ENCODE measurements at regions not wholly inside any gene's neighbourhood (a gene's known extent, or its start where the extent isn't known, plus 50 kb on each side); places are given as distances from the start of the nearest gene placed in this dataset.
A peak's percentile ranks its signal among the peaks of the same experiment; 100 is the strongest.

- no peak for DNase-seq (ENCODE audit: low spot score)
Observed at GRCh38 chr6:68372991-68373390, 262.1 kb upstream of the ADGRB3 start.

- no peak for DNase-seq (ENCODE audit: low spot score)
Observed at GRCh38 chr6:68368845-68369244, 266.2 kb upstream of the ADGRB3 start.

GRCh38 chr6:68364271-68364805, 270.7 kb upstream of the ADGRB3 start:
- no peak for DNase-seq (ENCODE audit: low spot score)

DNA sequence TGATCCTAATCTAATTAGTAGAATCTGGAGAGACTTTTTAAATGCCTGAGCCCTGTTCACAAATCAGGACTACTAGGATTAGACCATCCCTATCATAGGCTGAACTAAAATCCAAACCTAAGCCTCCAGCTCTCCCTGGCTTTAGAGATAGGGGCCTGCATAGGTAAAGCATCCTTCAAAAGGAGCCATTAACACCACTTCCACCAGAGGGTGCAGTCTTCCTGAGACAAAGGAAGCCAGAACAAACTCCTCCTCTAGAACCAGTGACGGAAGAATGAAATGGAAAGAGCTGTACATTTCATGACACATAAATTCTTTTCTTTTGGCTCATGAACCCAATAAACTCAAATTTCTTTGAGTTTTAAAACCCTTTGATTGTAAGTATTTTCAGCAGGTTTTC, 291.2 kb upstream of the ADGRB3 start:
- peak; percentile 0 for DNase-seq (ENCODE audit: low spot score)

DNA sequence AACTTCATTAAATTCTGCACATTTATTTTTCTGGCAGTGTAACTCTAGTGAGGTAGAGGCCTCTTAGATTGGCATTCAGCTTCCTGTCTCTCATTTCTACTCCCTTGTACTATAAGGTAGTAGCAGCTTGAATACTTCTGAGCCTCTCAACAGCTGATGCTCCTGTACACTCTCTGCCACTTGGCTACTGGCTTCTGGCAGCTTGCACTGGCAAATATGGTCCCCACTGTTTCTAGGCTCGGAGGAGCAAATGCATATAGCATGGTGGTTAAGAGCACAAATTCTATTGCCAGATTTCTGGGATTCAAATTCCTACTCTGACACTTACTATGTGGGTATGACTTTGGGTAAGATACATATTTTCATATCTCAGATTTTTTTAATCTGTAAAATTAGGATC, 292.8 kb upstream of the ADGRB3 start:
- DNase-seq (ENCODE audit: low spot score), result no peak

DNA sequence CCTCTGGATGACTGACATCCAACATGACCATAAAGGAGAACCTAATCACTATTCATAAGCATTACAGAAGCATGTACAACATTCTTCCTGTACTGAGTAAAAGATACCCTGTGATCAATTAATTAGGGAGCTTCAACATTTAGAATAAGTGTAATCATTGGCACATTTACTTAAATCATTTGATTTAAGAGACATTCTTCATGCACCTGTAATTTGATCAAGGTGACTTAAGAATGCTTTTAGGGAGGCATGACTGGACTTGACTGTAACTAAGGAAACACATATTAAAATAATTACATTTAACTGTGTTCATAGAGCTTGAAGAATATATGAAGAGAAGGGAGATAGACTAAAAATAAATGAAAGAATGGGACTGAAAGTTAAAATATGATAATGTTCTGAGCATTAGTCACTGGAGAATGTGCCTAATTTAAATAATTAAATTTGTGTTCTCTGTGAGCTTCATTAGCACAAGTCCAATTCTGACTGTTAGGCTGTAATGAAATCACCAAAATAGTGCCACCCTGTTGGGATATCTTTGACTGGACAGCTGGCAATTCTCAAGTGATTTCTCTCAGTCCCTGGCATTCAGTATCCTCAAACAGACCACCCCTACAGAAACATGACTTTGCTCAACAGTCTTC, 295.5 kb upstream of the ADGRB3 start:
- DNase-seq (ENCODE audit: low spot score), result no peak

DNA sequence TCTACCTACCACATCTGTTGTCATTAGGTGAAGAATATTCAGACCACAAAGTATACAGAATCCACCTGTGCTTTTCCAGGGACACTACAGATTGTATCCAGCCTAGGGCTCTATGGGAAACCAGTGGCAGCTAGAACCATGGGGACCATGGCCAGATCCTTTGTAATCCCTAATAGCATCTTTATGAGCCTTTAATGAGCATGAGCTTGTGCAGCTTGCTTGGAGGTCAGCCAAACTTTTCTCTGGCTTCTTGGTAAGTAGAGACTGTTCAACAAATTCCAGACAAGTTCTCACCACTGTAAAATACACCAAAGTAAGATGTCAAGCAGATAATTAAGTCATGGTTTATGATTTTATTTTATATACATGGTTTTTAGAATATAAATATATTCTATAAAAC, 301.6 kb upstream of the ADGRB3 start:
- no peak for DNase-seq (ENCODE audit: low spot score)

DNA sequence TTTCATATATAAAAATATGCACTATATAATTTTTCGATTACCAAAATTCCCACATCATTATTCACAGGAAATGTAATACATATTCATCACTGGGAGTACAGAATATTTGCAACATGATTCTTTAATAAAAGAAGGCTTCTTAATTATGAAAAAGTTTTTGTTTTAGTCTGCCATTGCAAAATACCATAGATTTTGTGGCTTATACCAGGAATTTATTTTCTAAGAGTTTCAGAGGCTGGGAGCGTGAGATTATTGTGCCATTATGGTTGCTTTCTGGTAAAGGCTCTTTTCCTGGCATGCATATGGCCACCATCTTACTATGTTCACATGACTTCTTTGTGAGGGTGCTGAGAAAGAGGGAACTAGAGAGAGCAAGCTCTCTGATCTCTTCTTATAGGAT, 306.9 kb upstream of the ADGRB3 start:
- DNase-seq (ENCODE audit: low spot score), result no peak

DNA sequence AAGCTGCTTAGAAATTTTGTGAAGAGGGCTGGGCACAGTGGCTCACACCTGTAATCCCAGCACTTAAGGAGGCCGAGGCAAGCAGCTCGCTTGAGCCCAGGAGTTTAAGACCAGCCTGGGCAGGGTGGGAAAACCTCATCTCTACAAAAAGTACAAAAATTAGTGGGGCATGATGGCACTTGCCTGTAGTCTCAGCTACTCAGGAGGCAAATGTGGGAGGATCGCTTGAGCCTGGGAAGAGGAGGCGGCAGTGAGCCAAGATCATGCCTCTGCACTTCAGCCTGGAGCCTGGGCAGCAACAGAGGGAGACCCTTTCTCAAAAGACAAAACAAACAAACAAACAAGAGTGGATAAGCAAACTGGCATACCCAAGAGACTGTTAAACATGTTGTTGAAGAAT, 308.3 kb upstream of the ADGRB3 start:
- no peak for DNase-seq (ENCODE audit: low spot score)

DNA sequence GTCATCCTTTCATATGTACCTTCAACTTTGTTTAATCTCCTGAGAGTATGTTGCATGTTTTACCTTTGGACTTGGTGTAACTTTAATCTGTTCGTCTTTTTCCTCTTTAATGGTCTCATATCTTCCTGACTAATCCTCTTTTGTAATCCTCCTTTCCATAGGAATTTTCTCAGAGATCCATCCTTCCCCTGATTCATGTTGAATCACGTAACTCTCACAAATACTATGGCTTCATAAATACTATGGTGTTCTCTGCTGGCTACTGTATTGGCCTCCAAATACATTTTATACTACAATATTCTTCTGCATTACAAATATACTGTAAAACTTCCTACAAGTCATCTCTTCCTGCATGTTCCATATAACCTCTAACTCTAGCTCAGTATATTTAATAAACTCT, 317.7 kb upstream of the ADGRB3 start:
- no peak for DNase-seq (ENCODE audit: low spot score)

DNA sequence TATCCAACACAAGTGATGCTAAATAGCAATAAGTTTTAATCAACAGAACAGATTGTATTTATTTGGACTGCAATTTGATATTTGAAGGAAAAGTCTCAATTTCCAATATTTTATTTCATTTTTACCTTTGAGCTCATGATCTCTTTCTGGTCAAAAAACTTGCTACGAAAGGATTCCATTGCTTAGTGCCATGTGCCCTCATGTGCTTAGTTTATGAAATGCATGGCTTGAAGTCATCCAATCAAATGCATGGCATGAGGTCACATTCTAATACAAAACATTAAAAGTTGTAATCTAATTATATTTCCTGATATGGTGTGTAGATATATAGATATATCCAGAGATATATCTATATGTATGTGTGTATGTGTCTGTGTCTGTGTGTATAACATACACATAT, 321.2 kb upstream of the ADGRB3 start:
- no peak for DNase-seq (ENCODE audit: low spot score)

- DNase-seq (ENCODE audit: low spot score), result no peak
Observed at GRCh38 chr6:68307301-68307700, 327.8 kb upstream of the ADGRB3 start.

- DNase-seq (ENCODE audit: low spot score), result no peak
Observed at GRCh38 chr6:68296126-68296525, 339.0 kb upstream of the ADGRB3 start.

DNA sequence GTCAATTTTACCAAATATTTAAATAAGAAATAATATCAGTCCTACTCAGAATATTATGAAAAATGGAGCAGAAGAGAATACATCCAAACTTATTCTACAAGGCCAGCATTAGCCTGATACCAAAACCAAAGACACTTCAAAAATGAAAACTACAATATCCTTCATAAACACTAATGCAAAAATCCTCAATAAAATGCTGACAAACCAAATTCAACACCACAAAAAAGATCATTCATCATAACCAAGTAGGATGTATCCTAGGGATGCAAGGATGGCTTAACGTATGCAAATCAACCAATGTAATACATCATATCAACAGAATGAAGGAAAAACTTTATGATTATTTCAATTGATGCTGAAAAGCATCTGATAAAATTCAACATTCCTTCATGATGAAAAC, 352.4 kb upstream of the ADGRB3 start:
- DNase-seq (ENCODE audit: low spot score), result no peak

GRCh38 chr6:68279793-68280557, 355.1 kb upstream of the ADGRB3 start:
- no peak for DNase-seq (ENCODE audit: low spot score)

GRCh38 chr6:68273297-68273696, 361.8 kb upstream of the ADGRB3 start:
- no peak for DNase-seq (ENCODE audit: low spot score)

GRCh38 chr6:68256391-68256790, 378.7 kb upstream of the ADGRB3 start:
- DNase-seq (ENCODE audit: low spot score), result no peak

- DNase-seq (ENCODE audit: low spot score), result no peak
Observed at GRCh38 chr6:68252632-68253031, 382.4 kb upstream of the ADGRB3 start.

GRCh38 chr6:68247782-68248181, 387.3 kb upstream of the ADGRB3 start:
- no peak for DNase-seq (ENCODE audit: low spot score)

DNA sequence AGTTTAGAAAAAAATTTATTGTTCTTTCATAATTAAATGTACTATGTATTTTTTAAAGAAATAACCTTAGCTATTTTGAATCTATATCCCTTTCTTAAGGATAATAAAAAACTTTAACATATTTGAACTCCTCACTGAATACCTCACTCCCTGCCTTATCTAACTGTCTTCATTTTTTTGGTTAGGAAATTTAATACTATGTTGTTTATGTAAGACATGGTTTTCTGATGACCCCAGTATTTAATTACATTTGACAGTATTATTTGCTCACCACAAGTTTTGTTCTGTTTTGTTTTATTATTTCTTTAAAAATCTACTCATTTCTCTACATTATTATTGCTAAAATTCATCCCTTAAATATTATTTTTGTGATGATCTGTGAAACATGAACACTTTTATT, 394.4 kb upstream of the ADGRB3 start:
- no peak for DNase-seq (ENCODE audit: low spot score)

- no peak for DNase-seq (ENCODE audit: low spot score)
Observed at GRCh38 chr6:68239034-68239433, 396.0 kb upstream of the ADGRB3 start.

GRCh38 chr6:68238097-68238601, 396.9 kb upstream of the ADGRB3 start:
- DNase-seq (ENCODE audit: low spot score), result no peak

DNA sequence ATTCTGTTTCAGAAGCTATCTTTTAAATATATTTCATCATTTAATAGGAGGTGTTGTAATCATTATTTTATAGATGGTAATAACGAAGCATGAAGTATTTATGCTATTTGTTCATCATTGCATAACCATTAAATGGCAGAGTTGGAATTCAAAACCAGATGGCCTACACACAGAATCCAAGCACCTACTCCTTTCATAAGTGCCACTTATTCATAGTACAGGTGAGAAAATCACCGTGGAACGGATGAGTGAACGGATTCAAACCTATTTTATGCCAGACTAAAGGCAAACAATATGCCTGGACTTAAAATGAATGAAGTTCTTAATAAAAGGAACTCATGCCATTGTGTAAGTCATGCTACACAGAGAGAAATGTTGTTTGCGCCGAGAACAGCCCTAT, 397.9 kb upstream of the ADGRB3 start:
- no peak for DNase-seq (ENCODE audit: low spot score)

Data from kidney capillary endothelial cell (primary cell).